Endothelial cell of umbilical vein (primary cell): ENCODE measurements at regions not wholly inside any gene's neighbourhood (a gene's known extent, or its start where the extent isn't known, plus 50 kb on each side); places are given as distances from the start of the nearest gene placed in this dataset.

Experiments
- BruUV-seq: library from RNA; stranded (reverse); fragments of 400-500 nt; replicated peaks from 2 replicates; lab custom pipeline; 2021; lab: Mats Ljungman, UMichigan
- CTCF ChIA-PET: fragments of 300-600, 350-600 bp; sonication (Branson Sonifier 250); formaldehyde crosslinking; loops from one replicate; lab custom pipeline; 2021; ENCODE audit warnings: antibody characterized with exemption, inconsistent platforms; lab: Charles Lee
- POLR2A ChIA-PET: fragments of 300-600, 350-600 bp; sonication (Branson Sonifier 250); formaldehyde crosslinking; loops from one replicate; lab custom pipeline; 2021; ENCODE audit warnings: antibody characterized with exemption, inconsistent platforms; lab: Charles Lee
- DNase-seq: peaks from one replicate; pipeline ENCODE4 v3.0.0-alpha.2; 2011; ENCODE audit warnings: low read depth, low spot score
- FAIRE-seq: peaks from 2 replicates; lab custom pipeline; 2011; peaks lifted over from hg19 to GRCh38; lab: Jason Lieb, UNC
- H2AFZ ChIP-seq: 2 replicates; pipeline ENCODE4 v1.6.0; 2012; ENCODE audit warnings: low read depth, low read length, control low read depth, inconsistent platforms
- H3K27ac ChIP-seq: 2 replicates; pipeline ENCODE4 v1.5.1; 2011; ENCODE audit warnings: low read depth, mild to moderate bottlenecking, control low read depth, low read length, moderate library complexity; ENCODE audit not compliant: insufficient read depth
- H3K27me3 ChIP-seq, 2 experiments: 2 replicates each; pipeline versions ENCODE4 v1.6.0 to v1.6.1; 2011; ENCODE audit warnings: low read length in 2 of 2, mixed read lengths in 1 of 2; ENCODE audit not compliant: control insufficient read depth in 2 of 2, insufficient read depth in 2 of 2
- H3K36me3 ChIP-seq, 2 experiments: 2 replicates in 1 of 2; 3 replicates in 1 of 2; pipeline ENCODE4 v1.5.1; 2011; ENCODE audit warnings: low read length in 2 of 2, mild to moderate bottlenecking in 1 of 2, moderate library complexity in 1 of 2; ENCODE audit not compliant: control insufficient read depth in 2 of 2, insufficient read depth in 2 of 2; ENCODE audit errors: extremely low read depth in 1 of 2
- H3K4me1 ChIP-seq: 3 replicates; pipeline ENCODE4 v1.5.1; 2011; ENCODE audit warnings: mild to moderate bottlenecking, low read length; ENCODE audit not compliant: control insufficient read depth, insufficient read depth; ENCODE audit errors: extremely low read depth
- H3K4me2 ChIP-seq: 2 replicates; pipeline ENCODE4 v1.6.1; 2011; ENCODE audit warnings: low read length, control low read depth, mixed read lengths; ENCODE audit not compliant: insufficient read depth
- H3K4me3 ChIP-seq, 3 experiments: fragments of 200-600 bp in 1 of 3; sonication (generic), shearing (Covaris generic) in 1 of 3; replicated peaks in 1 of 3; 2 replicates each; pipeline ENCODE4 v1.5.1; 2011 to 2016; ENCODE audit warnings: control low read depth in 3 of 3, low read length in 3 of 3, mild to moderate bottlenecking in 2 of 3, inconsistent platforms in 1 of 3, low read depth in 1 of 3, moderate library complexity in 1 of 3; ENCODE audit not compliant: insufficient read depth in 1 of 3
- H3K79me2 ChIP-seq: 2 replicates; pipeline ENCODE4 v1.6.0; 2012; ENCODE audit warnings: low read length, inconsistent platforms; ENCODE audit not compliant: control insufficient read depth, insufficient read depth
- H3K9ac ChIP-seq: replicated peaks from 2 replicates; pipeline ENCODE3; 2011; ENCODE audit warnings: low read length, control low read depth; ENCODE audit not compliant: insufficient read depth; ENCODE audit errors: extremely low read depth
- H3K9me1 ChIP-seq: replicated peaks from 3 replicates; pipeline ENCODE4 v1.6.0; 2011; ENCODE audit warnings: mild to moderate bottlenecking, low read length; ENCODE audit not compliant: control insufficient read depth, insufficient read depth; ENCODE audit errors: extremely low read depth
- H3K9me3 ChIP-seq: replicated peaks from 2 replicates; pipeline ENCODE4 v1.5.1; 2012; ENCODE audit warnings: low read length, inconsistent platforms; ENCODE audit not compliant: control insufficient read depth, insufficient read depth
- H4K20me1 ChIP-seq: replicated peaks from 2 replicates; pipeline ENCODE3; 2011; ENCODE audit warnings: mild to moderate bottlenecking, low read length; ENCODE audit not compliant: control insufficient read depth, insufficient read depth; ENCODE audit errors: extremely low read depth
- EZH2 ChIP-seq: IDR thresholded peaks from 2 replicates; pipeline ENCODE4 v1.6.1; 2012; ENCODE audit warnings: borderline replicate concordance, low read depth, mild to moderate bottlenecking, moderate library complexity, low read length, inconsistent platforms; ENCODE audit not compliant: severe bottlenecking
- FOS ChIP-seq: IDR thresholded peaks from 2 replicates; pipeline ENCODE4 v1.6.1; 2011; ENCODE audit warnings: mild to moderate bottlenecking, low read length, moderate library complexity, borderline replicate concordance; ENCODE audit not compliant: insufficient read depth
- GATA2 ChIP-seq: IDR thresholded peaks from 2 replicates; pipeline ENCODE4 v1.7.0; 2011; ENCODE audit warnings: low read depth, mild to moderate bottlenecking, moderate library complexity, mixed read lengths, low read length; ENCODE audit not compliant: insufficient read length, insufficient read depth
- JUN ChIP-seq: IDR thresholded peaks from 2 replicates; pipeline ENCODE4 v1.6.1; 2011; ENCODE audit warnings: borderline replicate concordance, low read depth; ENCODE audit not compliant: insufficient read length, insufficient read depth
- MAX ChIP-seq: IDR thresholded peaks from 2 replicates; pipeline ENCODE4 v1.6.1; 2011; ENCODE audit not compliant: insufficient read depth, insufficient read length
- MYC ChIP-seq: IDR thresholded peaks from one replicate; pipeline ENCODE4 v1.6.1; 2011; ENCODE audit warnings: mild to moderate bottlenecking, low read depth, low read length
- POLR2A ChIP-seq: IDR thresholded peaks from 2 replicates; pipeline ENCODE4 v1.6.1; 2012; ENCODE audit warnings: low read depth, mild to moderate bottlenecking, control low read depth, low read length
- POLR2AphosphoS5 ChIP-seq: IDR thresholded peaks from 2 replicates; pipeline ENCODE4 v1.6.1; 2012; ENCODE audit warnings: low read depth, mild to moderate bottlenecking, control low read depth, low read length, moderate library complexity; ENCODE audit not compliant: insufficient read depth
- dilution Hi-C: fragments of 300-500 bp; cut with MboI; formaldehyde crosslinking; loops from one replicate; pipeline ENCODE4 v1.15.0; 2019; ENCODE audit warnings: low sequenced_read_pairs; ENCODE audit not compliant: extremely low pct_ligation_motif_present
- intact Hi-C: fragments of 100-400 bp; cut with micrococcal nuclease; formaldehyde crosslinking; loops from one replicate; pipeline ENCODE4 v1.10.0; 2022
- TF ChIP-seq, protein P1 (sequence below), 2 donors: IDR thresholded peaks; 1 replicate in 1 of 2; 2 replicates in 1 of 2; pipeline ENCODE4 v1.5.1; 2011; ENCODE audit warnings: low read length in 2 of 2, mild to moderate bottlenecking in 2 of 2, moderate library complexity in 2 of 2, control low read depth in 1 of 2, inconsistent platforms in 1 of 2, low read depth in 1 of 2; ENCODE audit not compliant: insufficient read depth in 1 of 2; ENCODE audit errors: extremely low read depth in 1 of 2

- no peak for FAIRE-seq
- H4K20me1 ChIP-seq = no peaks in the 10 kb centered on the region
- TF ChIP-seq MYC (no peak), MAX (no peak), FOS (no peak), EZH2 (no peak), JUN (no peak), GATA2 (no peak), POLR2A (no peak), POLR2AphosphoS5 (no peak)
- TF ChIP-seq, protein P1, sequence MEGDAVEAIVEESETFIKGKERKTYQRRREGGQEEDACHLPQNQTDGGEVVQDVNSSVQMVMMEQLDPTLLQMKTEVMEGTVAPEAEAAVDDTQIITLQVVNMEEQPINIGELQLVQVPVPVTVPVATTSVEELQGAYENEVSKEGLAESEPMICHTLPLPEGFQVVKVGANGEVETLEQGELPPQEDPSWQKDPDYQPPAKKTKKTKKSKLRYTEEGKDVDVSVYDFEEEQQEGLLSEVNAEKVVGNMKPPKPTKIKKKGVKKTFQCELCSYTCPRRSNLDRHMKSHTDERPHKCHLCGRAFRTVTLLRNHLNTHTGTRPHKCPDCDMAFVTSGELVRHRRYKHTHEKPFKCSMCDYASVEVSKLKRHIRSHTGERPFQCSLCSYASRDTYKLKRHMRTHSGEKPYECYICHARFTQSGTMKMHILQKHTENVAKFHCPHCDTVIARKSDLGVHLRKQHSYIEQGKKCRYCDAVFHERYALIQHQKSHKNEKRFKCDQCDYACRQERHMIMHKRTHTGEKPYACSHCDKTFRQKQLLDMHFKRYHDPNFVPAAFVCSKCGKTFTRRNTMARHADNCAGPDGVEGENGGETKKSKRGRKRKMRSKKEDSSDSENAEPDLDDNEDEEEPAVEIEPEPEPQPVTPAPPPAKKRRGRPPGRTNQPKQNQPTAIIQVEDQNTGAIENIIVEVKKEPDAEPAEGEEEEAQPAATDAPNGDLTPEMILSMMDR (IDR thresholded peaks at IDR 0.05; ENCODE audit: extremely low read depth in 1 of 2, insufficient read depth in 1 of 2, low read depth in 1 of 2, low read length in 2 of 2) = no peak
- no peaks in the 10 kb centered on the region for H3K9me1 ChIP-seq
- CTCF ChIA-PET = no interaction called here
- H3K9me3 ChIP-seq = peaks cover 5% of the 10 kb centered on the region
- no peak overlapping the region for H3K27ac ChIP-seq
- POLR2A ChIA-PET = no interaction called here
- no peak for DNase-seq
- H3K79me2 ChIP-seq = no peaks in the 10 kb centered on the region
- no peak overlapping the region for H3K9ac ChIP-seq
- no peaks in the 10 kb centered on the region for H3K4me1 ChIP-seq
- dilution Hi-C loops = no loop called here
- no peak overlapping the region for H3K4me3 ChIP-seq
- H3K27me3 ChIP-seq = no peaks in the 10 kb centered on the region
- intact Hi-C loops = no loop called here
- H3K36me3 ChIP-seq = no peaks in the 10 kb centered on the region
- no peak overlapping the region for H2AFZ ChIP-seq
- no TSS peak for BruUV-seq
- no peak overlapping the region for H3K4me2 ChIP-seq
Observed at GRCh38 chr12:129964826-129965457, 61.1 kb upstream of the TMEM132D start.
